Neural cell (in vitro differentiated cells): ENCODE measurements at regions not wholly inside any gene's neighbourhood (a gene's known extent, or its start where the extent isn't known, plus 50 kb on each side); places are given as distances from the start of the nearest gene placed in this dataset.

Experiments used
- CTCF ChIP-seq: fragments of 450-650 bp; IDR thresholded peaks from 2 replicates; pipeline ENCODE4 v1.5.1; 2014; ENCODE audit warnings: antibody characterized with exemption, mild to moderate bottlenecking, moderate library complexity; ENCODE audit not compliant: poor library complexity, severe bottlenecking
- EZH2 ChIP-seq: fragments of 200-600, 300-800 bp; shearing (Covaris generic), sonication (generic); IDR thresholded peaks from 2 replicates; pipeline ENCODE4 v1.6.1; 2014; ENCODE audit warnings: antibody characterized with exemption, low read length, borderline replicate concordance, mild to moderate bottlenecking; ENCODE audit not compliant: insufficient read depth, poor library complexity, severe bottlenecking
- POLR2AphosphoS5 ChIP-seq: IDR thresholded peaks from 2 replicates; pipeline ENCODE4 v1.6.1; 2012
- SMC3 ChIP-seq: fragments of 450-650 bp; conservative IDR thresholded peaks from 2 replicates; pipeline ENCODE4 v1.6.1; 2014; ENCODE audit warnings: antibody characterized with exemption, mild to moderate bottlenecking, moderate library complexity; ENCODE audit not compliant: poor library complexity

- TF ChIP-seq CTCF: no peak
- no peak for TF ChIP-seq EZH2
- no peak for TF ChIP-seq POLR2AphosphoS5
- no peak for TF ChIP-seq SMC3
Measured at GRCh38 chr6:144347448-144347759, 62.3 kb downstream of the UTRN start.
